ENCODE measurements at regions not wholly inside any gene's neighbourhood (a gene's known extent, or its start where the extent isn't known, plus 50 kb on each side); places are given as distances from the start of the nearest gene placed in this dataset.
"Not testable (repeated sequence)": the region's sequence is repeated elsewhere in the genome, so short reads cannot be mapped to it uniquely, and the experiment has no call there.

- H3K36me3 ChIP-seq (ENCODE audit: control insufficient read depth in 5 of 5, insufficient read depth in 5 of 5, low read length in 5 of 5); H3K4me1 ChIP-seq (ENCODE audit: control insufficient read depth in 5 of 5, insufficient read depth in 5 of 5, low read length in 5 of 5); H3K4me3 ChIP-seq (ENCODE audit: low read depth in 1 of 5, low read length in 5 of 5); H3K27me3 ChIP-seq (ENCODE audit: control insufficient read depth in 5 of 5, insufficient read depth in 4 of 5, low read length in 5 of 5); H3K27ac ChIP-seq (ENCODE audit: low read depth, low read length); H3K9ac ChIP-seq (ENCODE audit: low read length in 5 of 5); H3K9me3 ChIP-seq (ENCODE audit: control insufficient read depth in 5 of 5, low read length in 5 of 5): not testable (repeated sequence)
Observed at GRCh38 chr2:87291400-87292200, 270.0 kb upstream of the PLGLB1 start.

- H3K4me3 ChIP-seq (ENCODE audit: low read depth in 1 of 5, low read length in 5 of 5); H3K9ac ChIP-seq (ENCODE audit: low read length in 5 of 5); H3K36me3 ChIP-seq (ENCODE audit: control insufficient read depth in 5 of 5, insufficient read depth in 5 of 5, low read length in 5 of 5); H3K27ac ChIP-seq (ENCODE audit: low read depth, low read length); H3K9me3 ChIP-seq (ENCODE audit: control insufficient read depth in 5 of 5, low read length in 5 of 5); H3K4me1 ChIP-seq (ENCODE audit: control insufficient read depth in 5 of 5, insufficient read depth in 5 of 5, low read length in 5 of 5); H3K27me3 ChIP-seq (ENCODE audit: control insufficient read depth in 5 of 5, insufficient read depth in 4 of 5, low read length in 5 of 5): not testable (repeated sequence)
Observed at GRCh38 chr2:87293931-87294594, 272.4 kb upstream of the PLGLB1 start.

- H3K9me3 ChIP-seq (ENCODE audit: control insufficient read depth in 5 of 5, low read length in 5 of 5); H3K4me3 ChIP-seq (ENCODE audit: low read depth in 1 of 5, low read length in 5 of 5); H3K27ac ChIP-seq (ENCODE audit: low read depth, low read length); H3K9ac ChIP-seq (ENCODE audit: low read length in 5 of 5); H3K36me3 ChIP-seq (ENCODE audit: control insufficient read depth in 5 of 5, insufficient read depth in 5 of 5, low read length in 5 of 5); H3K27me3 ChIP-seq (ENCODE audit: control insufficient read depth in 5 of 5, insufficient read depth in 4 of 5, low read length in 5 of 5); H3K4me1 ChIP-seq (ENCODE audit: control insufficient read depth in 5 of 5, insufficient read depth in 5 of 5, low read length in 5 of 5): not testable (repeated sequence)
Observed at GRCh38 chr2:87295135-87295534, 273.5 kb upstream of the PLGLB1 start.

GRCh38 chr2:87301349-87301748, 279.7 kb upstream of the PLGLB1 start:
- H3K27me3 ChIP-seq (ENCODE audit: control insufficient read depth in 5 of 5, insufficient read depth in 4 of 5, low read length in 5 of 5); H3K36me3 ChIP-seq (ENCODE audit: control insufficient read depth in 5 of 5, insufficient read depth in 5 of 5, low read length in 5 of 5); H3K9ac ChIP-seq (ENCODE audit: low read length in 5 of 5); H3K27ac ChIP-seq (ENCODE audit: low read depth, low read length); H3K9me3 ChIP-seq (ENCODE audit: control insufficient read depth in 5 of 5, low read length in 5 of 5); H3K4me3 ChIP-seq (ENCODE audit: low read depth in 1 of 5, low read length in 5 of 5); H3K4me1 ChIP-seq (ENCODE audit: control insufficient read depth in 5 of 5, insufficient read depth in 5 of 5, low read length in 5 of 5): not testable (repeated sequence)

- H3K4me3 ChIP-seq (ENCODE audit: low read depth in 1 of 5, low read length in 5 of 5); H3K27ac ChIP-seq (ENCODE audit: low read depth, low read length); H3K36me3 ChIP-seq (ENCODE audit: control insufficient read depth in 5 of 5, insufficient read depth in 5 of 5, low read length in 5 of 5); H3K9ac ChIP-seq (ENCODE audit: low read length in 5 of 5); H3K27me3 ChIP-seq (ENCODE audit: control insufficient read depth in 5 of 5, insufficient read depth in 4 of 5, low read length in 5 of 5); H3K9me3 ChIP-seq (ENCODE audit: control insufficient read depth in 5 of 5, low read length in 5 of 5); H3K4me1 ChIP-seq (ENCODE audit: control insufficient read depth in 5 of 5, insufficient read depth in 5 of 5, low read length in 5 of 5): not testable (repeated sequence)
Observed at GRCh38 chr2:87301871-87302270, 280.2 kb upstream of the PLGLB1 start.

GRCh38 chr2:87308621-87309020, 287.0 kb upstream of the PLGLB1 start:
- H3K36me3 ChIP-seq (ENCODE audit: control insufficient read depth in 5 of 5, insufficient read depth in 5 of 5, low read length in 5 of 5); H3K9me3 ChIP-seq (ENCODE audit: control insufficient read depth in 5 of 5, low read length in 5 of 5); H3K27me3 ChIP-seq (ENCODE audit: control insufficient read depth in 5 of 5, insufficient read depth in 4 of 5, low read length in 5 of 5); H3K4me1 ChIP-seq (ENCODE audit: control insufficient read depth in 5 of 5, insufficient read depth in 5 of 5, low read length in 5 of 5); H3K4me3 ChIP-seq (ENCODE audit: low read depth in 1 of 5, low read length in 5 of 5); H3K9ac ChIP-seq (ENCODE audit: low read length in 5 of 5); H3K27ac ChIP-seq (ENCODE audit: low read depth, low read length): not testable (repeated sequence)

- not testable (repeated sequence) for H3K4me1 ChIP-seq (ENCODE audit: control insufficient read depth in 5 of 5, insufficient read depth in 5 of 5, low read length in 5 of 5); H3K4me3 ChIP-seq (ENCODE audit: low read depth in 1 of 5, low read length in 5 of 5); H3K27ac ChIP-seq (ENCODE audit: low read depth, low read length); H3K27me3 ChIP-seq (ENCODE audit: control insufficient read depth in 5 of 5, insufficient read depth in 4 of 5, low read length in 5 of 5); H3K36me3 ChIP-seq (ENCODE audit: control insufficient read depth in 5 of 5, insufficient read depth in 5 of 5, low read length in 5 of 5); H3K9ac ChIP-seq (ENCODE audit: low read length in 5 of 5); H3K9me3 ChIP-seq (ENCODE audit: control insufficient read depth in 5 of 5, low read length in 5 of 5)
Observed at GRCh38 chr2:87309785-87310184, 288.1 kb upstream of the PLGLB1 start.

- H3K9me3 ChIP-seq (ENCODE audit: control insufficient read depth in 5 of 5, low read length in 5 of 5); H3K36me3 ChIP-seq (ENCODE audit: control insufficient read depth in 5 of 5, insufficient read depth in 5 of 5, low read length in 5 of 5); H3K4me1 ChIP-seq (ENCODE audit: control insufficient read depth in 5 of 5, insufficient read depth in 5 of 5, low read length in 5 of 5): not testable (repeated sequence)
Observed at GRCh38 chr2:87311896-87312441, 290.3 kb upstream of the PLGLB1 start.

GRCh38 chr2:87314622-87315021, 293.0 kb upstream of the PLGLB1 start:
- H3K9ac ChIP-seq (ENCODE audit: low read length in 5 of 5); H3K9me3 ChIP-seq (ENCODE audit: control insufficient read depth in 5 of 5, low read length in 5 of 5); H3K27ac ChIP-seq (ENCODE audit: low read depth, low read length); H3K36me3 ChIP-seq (ENCODE audit: control insufficient read depth in 5 of 5, insufficient read depth in 5 of 5, low read length in 5 of 5); H3K27me3 ChIP-seq (ENCODE audit: control insufficient read depth in 5 of 5, insufficient read depth in 4 of 5, low read length in 5 of 5); H3K4me1 ChIP-seq (ENCODE audit: control insufficient read depth in 5 of 5, insufficient read depth in 5 of 5, low read length in 5 of 5); H3K4me3 ChIP-seq (ENCODE audit: low read depth in 1 of 5, low read length in 5 of 5): not testable (repeated sequence)

More at GRCh38 chr2:87311896-87312441, 290.3 kb upstream of the PLGLB1 start:
- not testable (repeated sequence) for H3K9ac ChIP-seq (ENCODE audit: low read length in 5 of 5); H3K4me3 ChIP-seq (ENCODE audit: low read depth in 1 of 5, low read length in 5 of 5); H3K27me3 ChIP-seq (ENCODE audit: control insufficient read depth in 5 of 5, insufficient read depth in 4 of 5, low read length in 5 of 5); H3K27ac ChIP-seq (ENCODE audit: low read depth, low read length)

- not testable (repeated sequence) for H3K27me3 ChIP-seq (ENCODE audit: control insufficient read depth in 5 of 5, insufficient read depth in 4 of 5, low read length in 5 of 5); H3K4me3 ChIP-seq (ENCODE audit: low read depth in 1 of 5, low read length in 5 of 5); H3K9ac ChIP-seq (ENCODE audit: low read length in 5 of 5); H3K9me3 ChIP-seq (ENCODE audit: control insufficient read depth in 5 of 5, low read length in 5 of 5); H3K4me1 ChIP-seq (ENCODE audit: control insufficient read depth in 5 of 5, insufficient read depth in 5 of 5, low read length in 5 of 5); H3K27ac ChIP-seq (ENCODE audit: low read depth, low read length); H3K36me3 ChIP-seq (ENCODE audit: control insufficient read depth in 5 of 5, insufficient read depth in 5 of 5, low read length in 5 of 5)
Observed at GRCh38 chr2:87315183-87315902, 293.7 kb upstream of the PLGLB1 start.

Measured in subcutaneous abdominal adipose tissue (tissue), 5 donors.